ENCODE measurements at regions not wholly inside any gene's neighbourhood (a gene's known extent, or its start where the extent isn't known, plus 50 kb on each side); places are given as distances from the start of the nearest gene placed in this dataset.

- H3K27me3 ChIP-seq (ENCODE audit: low read depth), result no peaks in the 10 kb centered on the region
Observed at GRCh38 chr2:150160058-150160457, 327.4 kb downstream of the RND3 start.

DNA sequence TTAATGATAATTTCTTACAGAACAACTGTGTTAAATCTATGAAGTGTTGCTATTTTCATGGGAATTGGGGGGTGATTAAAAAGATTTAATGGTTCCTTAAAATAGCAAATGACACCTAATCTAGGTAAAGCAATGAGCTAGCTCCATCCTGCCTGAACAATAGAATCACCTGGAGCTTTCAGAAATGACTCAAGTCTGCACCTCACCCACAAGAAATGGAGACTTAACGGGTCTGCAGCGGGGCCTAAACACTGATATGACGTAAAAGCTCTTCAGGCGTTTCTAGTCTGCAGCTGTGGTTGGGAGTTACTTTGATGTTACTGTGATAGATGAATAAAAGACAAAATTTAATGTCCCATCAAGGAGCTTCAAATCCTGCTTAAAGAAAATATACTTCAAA lies 328.2 kb downstream of the RND3 start:
- no peak overlapping the region for H3K4me3 ChIP-seq
- no peaks in the 10 kb centered on the region for H3K36me3 ChIP-seq
- no peak for DNase-seq
- H3K9me3 ChIP-seq (replicated peaks), result no peaks in the 10 kb centered on the region
- no peaks in the 10 kb centered on the region for H3K27me3 ChIP-seq (ENCODE audit: low read depth)
- intact Hi-C loops (cut with micrococcal nuclease), result no loop called here
- no peak overlapping the region for H3K27ac ChIP-seq (replicated peaks)
- TF ChIP-seq CTCF (IDR thresholded peaks at IDR 0.05; ENCODE audit: borderline replicate concordance), result no peak
- H3K4me1 ChIP-seq, result no peaks in the 10 kb centered on the region

More at GRCh38 chr2:150160058-150160457, 327.4 kb downstream of the RND3 start:
- intact Hi-C loops (cut with micrococcal nuclease), result no loop called here
- Histone ChIP-seq H3K36me3 (no peaks in the 10 kb centered on the region), H3K27ac (replicated peaks) (no peak overlapping the region), H3K4me3 (no peak overlapping the region), H3K9me3 (replicated peaks) (no peaks in the 10 kb centered on the region), H3K4me1 (no peaks in the 10 kb centered on the region)
- DNase-seq, result no peak
- TF ChIP-seq CTCF (IDR thresholded peaks at IDR 0.05; ENCODE audit: borderline replicate concordance), result no peak

DNA sequence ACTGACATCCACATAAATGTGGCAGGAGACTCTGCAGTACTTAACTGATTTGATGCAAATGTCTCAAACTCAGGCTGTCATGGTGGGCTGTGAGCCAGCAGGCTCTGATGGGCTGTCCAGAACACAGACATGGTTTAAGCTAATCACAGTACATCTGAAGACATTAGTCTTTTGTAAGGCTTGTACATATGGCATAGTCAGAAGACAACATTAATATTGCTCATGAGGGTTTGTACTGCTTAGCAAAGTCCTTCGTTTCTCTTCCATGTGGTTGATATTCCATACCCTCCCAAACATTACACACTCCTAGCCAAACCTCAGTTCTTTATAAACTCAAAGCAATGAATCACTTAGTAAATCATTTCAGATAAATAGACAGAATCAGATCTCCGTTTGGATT lies 330.6 kb downstream of the RND3 start:
- intact Hi-C loops (cut with micrococcal nuclease), result no loop called here
- Histone ChIP-seq H3K36me3 (no peaks in the 10 kb centered on the region), H3K27me3 (ENCODE audit: low read depth) (no peaks in the 10 kb centered on the region), H3K9me3 (replicated peaks) (peaks cover 4% of the 10 kb centered on the region), H3K4me3 (no peak overlapping the region), H3K27ac (replicated peaks) (no peak overlapping the region), H3K4me1 (no peaks in the 10 kb centered on the region)
- no peak for DNase-seq
- no peak for TF ChIP-seq CTCF (IDR thresholded peaks at IDR 0.05; ENCODE audit: borderline replicate concordance)

DNA sequence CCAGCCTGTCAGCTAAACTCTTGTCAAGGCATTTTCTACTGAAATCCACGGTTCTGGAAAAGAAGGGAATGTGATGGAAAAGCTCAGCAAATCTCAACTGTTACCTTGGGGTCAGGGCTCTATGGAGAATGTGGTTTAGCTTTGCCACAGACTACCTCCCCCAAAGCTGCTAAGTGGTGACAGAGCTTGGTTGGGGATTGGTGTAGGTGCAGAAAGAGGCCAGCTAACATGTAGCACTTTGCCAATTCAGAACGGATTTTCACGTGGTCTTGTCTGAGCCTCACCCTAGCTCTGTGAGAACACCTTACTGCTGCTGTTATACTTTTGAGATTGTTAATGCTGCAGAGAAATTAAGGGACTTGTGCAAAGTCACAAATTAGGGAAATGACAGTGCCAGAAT lies 331.1 kb downstream of the RND3 start:
- Histone ChIP-seq H3K4me1 (no peaks in the 10 kb centered on the region), H3K4me3 (no peak overlapping the region), H3K27ac (replicated peaks) (no peak overlapping the region), H3K27me3 (ENCODE audit: low read depth) (no peaks in the 10 kb centered on the region), H3K9me3 (replicated peaks) (peaks cover 4% of the 10 kb centered on the region), H3K36me3 (no peaks in the 10 kb centered on the region)
- no peak for DNase-seq
- no peak for TF ChIP-seq CTCF (IDR thresholded peaks at IDR 0.05; ENCODE audit: borderline replicate concordance)
- intact Hi-C loops (cut with micrococcal nuclease), result no loop called here

- no peak for DNase-seq
- Histone ChIP-seq H3K27me3 (ENCODE audit: low read depth) (no peaks in the 10 kb centered on the region), H3K4me1 (no peaks in the 10 kb centered on the region), H3K4me3 (no peak overlapping the region), H3K9me3 (replicated peaks) (peaks cover 4% of the 10 kb centered on the region), H3K27ac (replicated peaks) (no peak overlapping the region), H3K36me3 (no peaks in the 10 kb centered on the region)
- no peak for TF ChIP-seq CTCF (IDR thresholded peaks at IDR 0.05; ENCODE audit: borderline replicate concordance)
- intact Hi-C loops (cut with micrococcal nuclease), result no loop called here
Observed at GRCh38 chr2:150154308-150154797, 333.1 kb downstream of the RND3 start.
